Stimulated activated CD4-positive, alpha-beta T cell treated with anti-CD3 and anti-CD28 coated beads, Interleukin-12 subunit alpha, Interleukin-12 subunit beta, amount 100 ng/mL, for 24 hours (primary cell): ENCODE measurements at regions not wholly inside any gene's neighbourhood (a gene's known extent, or its start where the extent isn't known, plus 50 kb on each side); places are given as distances from the start of the nearest gene placed in this dataset.

Experiments
- DNase-seq, 2 experiments: peaks; one replicate each; pipeline ENCODE4 v3.0.0-alpha.2; 2020; ENCODE audit warnings: low read depth in 2 of 2

DNA sequence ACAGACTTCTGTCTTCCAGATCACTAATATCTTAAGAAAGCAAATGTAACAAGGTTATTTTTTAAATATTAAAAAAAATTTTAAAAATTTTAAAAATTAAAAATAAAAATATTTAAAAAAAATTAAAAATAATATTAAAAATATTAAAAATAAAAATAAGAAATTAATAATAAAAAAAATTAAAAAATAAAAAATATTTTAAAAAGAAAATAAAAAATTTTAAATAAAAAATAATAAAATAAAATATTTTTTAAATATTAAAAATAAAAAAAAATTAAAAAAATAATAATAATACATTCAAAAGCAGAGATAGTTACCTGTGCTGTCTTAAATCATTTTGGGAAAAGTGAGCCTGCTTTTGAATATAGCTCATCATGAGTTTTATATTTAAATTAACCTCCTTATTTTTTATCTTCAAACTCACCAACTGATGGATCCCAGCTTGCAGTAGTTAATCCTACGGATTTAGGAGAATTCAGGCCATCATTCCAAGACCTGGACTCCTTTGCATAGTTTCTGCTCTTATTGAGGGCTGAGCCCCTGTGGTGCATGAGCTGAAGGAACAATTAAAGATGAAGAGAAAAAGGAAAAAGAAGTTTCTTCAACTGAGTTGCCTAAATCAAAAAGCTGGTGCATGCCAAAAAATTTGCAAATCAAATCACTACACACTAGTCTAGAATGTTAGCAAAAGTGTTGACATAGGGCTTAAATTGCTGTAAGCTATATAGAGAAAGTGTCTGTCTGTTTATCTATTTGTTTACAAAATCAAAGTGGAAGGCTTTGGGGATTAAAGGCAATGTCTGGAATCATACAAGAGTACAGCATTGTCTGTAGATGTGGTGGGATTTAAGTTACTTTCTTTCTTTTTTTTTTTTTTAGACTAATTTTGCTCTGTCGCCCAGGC, 50.5 kb upstream of the ZNF438 start:
- DNase-seq, result no peak

DNA sequence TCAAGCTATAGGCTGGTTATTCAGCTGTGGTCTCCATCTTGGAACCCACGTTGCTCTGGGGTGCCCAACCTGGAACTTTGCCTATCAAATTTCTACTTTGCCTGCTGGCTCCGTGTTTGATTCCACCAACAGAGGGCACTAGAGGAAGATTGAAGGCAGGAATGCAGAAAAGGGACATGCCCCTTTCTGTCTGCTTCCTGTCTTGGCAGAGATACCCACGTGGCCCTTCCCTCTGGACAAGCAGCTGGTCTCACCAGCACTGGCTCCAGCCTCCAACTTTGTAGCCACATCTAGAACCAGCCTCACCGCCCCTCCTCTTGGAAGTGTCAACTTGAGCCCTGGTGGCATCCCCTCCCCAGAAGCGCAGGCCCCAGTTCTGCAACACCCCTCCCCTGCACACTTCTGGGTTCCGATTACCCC, 52.1 kb upstream of the ZNF438 start:
- DNase-seq, result peak; percentile 55 to 60

DNA sequence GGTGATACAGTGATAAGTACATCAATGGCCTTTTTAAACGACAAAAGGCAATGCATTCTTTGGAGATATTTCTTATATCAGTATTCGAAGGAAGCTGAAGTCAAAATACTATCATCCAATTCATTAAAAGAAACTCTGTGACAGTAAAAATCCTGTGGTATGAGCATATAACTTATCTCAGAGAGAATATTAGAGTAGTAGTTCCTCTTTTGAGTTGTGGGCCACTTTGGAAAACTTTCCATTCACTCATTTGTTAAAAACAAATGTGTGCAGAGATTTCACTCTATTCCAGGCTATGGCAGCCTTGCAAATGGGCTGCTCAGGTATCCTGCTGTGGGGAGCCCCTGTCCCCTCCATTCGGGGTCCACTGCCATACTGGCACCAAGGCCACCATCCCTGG, 55.3 kb upstream of the ZNF438 start:
- no peak for DNase-seq

DNA sequence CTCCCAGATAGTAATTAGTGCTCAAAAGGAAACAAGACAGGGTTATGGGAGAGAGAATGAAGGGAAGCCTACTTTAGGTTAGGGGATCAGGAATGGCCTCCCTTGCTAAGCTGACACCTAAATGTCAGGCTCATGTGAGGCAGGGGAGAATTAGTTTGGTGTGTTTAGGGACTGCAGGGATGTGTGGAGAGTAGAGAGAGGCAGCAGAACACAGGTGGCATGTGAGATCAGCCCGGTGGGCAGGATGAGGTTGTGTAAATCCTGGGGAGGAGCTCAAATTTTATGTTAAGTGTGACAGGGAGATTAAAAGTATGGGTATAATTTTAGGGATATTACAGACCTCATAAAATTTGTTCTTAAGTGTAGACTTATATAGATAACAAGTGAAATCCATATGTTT, 56.2 kb upstream of the ZNF438 start:
- DNase-seq, result no peak

DNA sequence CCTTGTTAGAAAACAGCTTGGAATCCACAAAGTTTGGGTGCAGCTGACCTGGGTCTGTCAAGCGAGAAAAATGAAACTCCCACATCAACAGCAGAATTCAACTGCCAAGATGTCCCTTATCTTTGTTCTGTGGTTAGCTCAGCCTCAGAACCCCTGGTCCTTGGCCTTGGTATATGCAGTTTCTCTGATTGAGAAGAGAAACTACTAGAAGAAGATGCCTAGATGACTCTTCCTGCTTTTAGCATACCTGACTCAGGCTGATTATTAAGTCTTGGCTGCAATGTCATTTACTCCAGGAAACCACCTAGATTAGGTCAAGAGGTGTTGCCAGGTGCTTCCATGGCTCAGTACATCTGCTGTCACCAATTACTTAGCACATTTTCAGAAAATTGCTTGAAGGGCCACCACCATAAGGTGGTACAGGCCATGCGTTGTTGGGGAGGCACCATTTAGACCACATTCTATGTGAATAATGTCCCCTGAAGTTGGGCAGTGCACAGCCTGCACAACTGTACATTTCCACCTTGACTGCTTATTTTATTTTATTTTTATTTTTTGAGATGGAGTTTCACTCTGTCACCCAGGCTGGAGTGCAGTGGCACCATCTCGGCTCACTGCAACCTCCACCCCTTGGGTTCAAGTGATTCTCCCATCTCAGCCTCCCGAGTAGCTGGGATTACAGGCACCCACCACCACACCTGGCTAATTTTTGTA, 59.4 kb upstream of the ZNF438 start:
- DNase-seq, result no peak

DNA sequence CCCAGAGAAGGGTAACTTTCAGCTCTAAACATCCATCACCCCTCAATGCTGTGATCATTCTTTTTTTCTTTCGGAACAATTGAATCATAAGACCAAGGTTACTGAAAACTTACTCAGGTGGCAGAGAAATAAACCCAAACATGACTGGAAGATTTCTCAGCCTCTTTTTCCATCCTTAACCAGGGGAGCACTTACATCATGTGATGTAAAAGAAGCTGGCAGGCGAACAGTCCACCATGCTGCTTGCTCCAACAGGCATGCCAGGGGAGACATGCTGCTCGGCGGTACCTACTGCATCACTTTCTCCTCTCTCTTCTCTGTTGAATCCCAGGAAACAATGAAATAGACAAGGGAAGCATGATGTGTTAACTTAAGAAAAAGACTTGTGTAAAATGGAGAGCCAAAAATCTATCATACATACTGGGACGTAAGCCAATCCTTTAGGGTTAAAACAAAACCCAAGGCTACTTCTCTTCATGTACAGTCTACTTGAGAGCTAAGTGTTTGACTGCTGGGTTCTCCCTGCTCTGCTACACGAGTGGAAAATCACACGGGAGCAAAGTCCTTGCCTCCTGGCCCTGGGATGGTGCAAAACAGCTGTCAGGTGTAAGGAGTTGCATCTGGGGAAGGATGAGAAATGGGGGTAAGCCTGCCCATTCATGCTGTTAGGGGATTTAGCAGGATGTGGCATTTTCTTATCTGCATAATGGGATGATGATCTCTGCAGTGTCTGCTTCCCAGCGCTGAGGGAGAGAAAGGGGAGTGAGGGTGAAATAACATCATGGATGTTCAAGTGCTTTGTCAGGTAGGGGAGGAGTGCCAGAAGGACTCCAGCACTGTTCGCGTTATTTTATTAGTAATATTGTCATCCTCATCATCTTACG, 64.3 kb upstream of the ZNF438 start:
- no peak for DNase-seq

DNA sequence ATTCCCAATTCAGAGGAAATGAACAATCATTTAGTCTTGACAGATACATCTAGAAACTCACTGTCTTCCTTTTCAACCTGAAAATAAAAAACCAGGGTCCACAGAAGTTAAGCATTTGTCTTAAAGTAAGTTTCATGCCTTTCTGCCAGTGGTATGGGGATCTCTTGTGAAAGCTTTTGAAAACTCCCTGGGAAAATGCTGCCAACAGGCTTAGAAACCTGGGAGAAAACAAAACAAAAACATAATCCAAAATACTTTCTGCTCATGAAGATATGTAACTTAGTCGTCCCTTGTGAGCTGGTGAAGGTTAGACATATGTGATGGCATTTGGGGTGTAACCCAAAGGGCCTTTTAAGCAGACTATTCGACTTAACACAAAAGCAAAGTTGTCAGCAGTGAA, 66.4 kb upstream of the ZNF438 start:
- no peak for DNase-seq

DNA sequence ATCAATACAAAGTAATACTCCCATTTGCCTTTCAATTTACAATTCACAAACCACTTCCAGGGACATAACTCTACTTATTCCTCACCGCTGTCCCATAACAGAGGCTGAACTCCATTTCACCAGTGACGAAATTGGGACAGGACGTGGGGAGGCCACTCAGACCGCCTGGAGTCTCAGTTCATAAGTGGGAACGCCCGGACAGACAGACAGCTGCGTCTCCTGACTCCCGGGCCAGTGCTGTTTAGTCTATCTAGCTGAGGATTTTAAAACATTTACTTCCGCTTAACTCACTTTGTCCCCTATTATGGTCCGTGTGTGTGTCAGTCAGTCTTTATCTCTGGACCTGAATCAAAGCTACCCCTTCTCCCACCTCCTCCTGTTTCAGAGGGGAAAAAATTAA, 67.4 kb upstream of the ZNF438 start:
- no peak for DNase-seq

DNA sequence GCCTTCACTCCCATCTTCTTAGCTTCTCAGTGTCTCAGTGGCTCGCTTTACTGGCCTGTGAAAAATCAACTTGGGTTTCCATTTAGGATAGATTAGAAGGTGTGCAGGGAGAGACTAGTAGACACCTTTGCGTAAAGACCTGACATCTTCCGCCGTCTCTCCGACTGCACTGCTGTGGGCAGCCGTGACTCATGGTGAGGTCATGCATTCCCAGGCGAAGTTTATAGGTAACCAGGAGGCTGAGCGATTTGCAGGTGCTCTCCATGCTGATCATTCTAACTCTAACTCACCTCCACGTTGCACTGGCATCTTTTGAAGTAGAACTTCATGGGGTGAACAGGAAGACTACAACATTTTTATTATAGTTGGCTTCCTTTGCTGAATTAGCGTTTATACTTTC, 68.0 kb upstream of the ZNF438 start:
- peak; percentile 29 to 55 for DNase-seq

DNA sequence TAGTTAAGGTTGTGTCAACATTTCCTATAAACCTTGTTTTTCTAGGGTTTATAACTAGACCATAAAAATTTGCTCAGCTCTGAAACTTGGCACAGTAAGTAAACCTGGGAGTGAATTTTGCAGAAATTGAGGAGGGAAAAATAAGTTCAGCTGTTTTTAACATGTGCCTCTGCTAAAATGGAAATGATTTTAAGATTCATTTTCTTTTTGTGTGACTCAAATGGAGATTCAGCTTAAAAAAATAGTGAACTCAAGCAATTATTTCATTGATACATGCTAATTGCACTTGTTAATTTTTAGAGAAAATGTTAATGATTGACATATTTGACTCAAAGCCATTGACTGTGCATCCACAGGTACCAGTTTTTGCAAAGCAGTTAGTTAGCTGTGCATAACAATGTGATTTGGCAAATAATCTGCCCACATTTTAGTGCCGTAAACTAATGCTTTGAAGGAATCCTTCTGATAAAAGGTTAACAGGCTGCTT, 68.5 kb upstream of the ZNF438 start:
- no peak for DNase-seq

DNA sequence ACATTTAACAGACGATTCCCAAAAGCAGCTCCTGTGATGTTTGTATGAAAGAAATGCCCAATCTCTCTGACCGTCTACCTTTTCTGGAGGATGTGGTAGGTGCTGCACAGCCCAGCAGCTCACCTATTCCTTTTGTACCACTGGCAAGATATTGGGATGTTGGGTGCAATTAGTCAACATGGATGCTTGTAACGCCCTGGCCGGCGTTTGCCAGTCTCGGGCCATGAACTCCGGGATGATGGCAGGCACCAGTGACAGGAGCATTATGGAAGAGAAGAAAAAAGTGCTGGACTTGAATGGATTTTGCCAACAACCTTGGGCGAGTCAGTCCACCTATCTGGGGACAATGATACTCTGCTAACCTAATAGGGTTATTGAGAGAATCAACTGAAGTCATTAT, 69.0 kb upstream of the ZNF438 start:
- DNase-seq, result no peak

DNA sequence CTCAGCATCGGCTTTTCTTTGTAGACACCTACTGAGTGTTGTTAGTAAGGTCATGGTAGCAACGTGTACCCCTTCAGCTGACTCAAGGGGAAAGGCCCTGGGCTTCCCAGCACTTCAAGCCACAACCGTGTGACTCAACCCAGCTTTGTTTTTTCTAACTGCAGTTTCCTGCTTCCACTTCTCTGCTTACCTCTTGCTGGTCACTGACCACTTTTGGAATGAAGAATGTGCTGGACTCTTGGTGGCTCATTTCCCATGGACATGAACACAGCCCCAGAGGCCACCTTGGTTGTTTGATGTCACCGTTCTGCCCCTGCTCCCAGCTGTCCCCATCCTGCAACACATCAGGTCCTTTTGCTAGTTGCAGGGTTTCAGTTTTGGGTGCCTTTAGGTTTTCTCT, 69.5 kb upstream of the ZNF438 start:
- DNase-seq, result peak; percentile 43 to 57

DNA sequence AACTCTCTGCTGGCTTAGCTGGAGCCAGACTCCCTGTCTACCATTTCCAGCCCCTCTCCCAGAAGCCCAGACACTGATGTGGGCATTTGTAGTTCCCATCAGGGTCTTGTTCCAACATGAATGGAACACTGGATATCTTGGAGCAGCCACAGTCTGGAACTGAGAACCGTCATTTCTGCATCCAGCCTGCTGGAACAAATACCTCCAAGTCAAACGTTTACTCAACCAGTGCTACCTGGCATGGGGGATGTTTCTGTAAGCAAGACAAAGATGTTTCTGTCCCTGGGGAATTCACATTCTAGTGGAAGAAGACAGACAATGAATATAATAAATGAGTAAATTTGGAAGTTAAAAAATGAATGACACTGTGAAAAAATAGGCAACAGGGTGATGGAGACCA, 70.8 kb upstream of the ZNF438 start:
- DNase-seq, result no peak

DNA sequence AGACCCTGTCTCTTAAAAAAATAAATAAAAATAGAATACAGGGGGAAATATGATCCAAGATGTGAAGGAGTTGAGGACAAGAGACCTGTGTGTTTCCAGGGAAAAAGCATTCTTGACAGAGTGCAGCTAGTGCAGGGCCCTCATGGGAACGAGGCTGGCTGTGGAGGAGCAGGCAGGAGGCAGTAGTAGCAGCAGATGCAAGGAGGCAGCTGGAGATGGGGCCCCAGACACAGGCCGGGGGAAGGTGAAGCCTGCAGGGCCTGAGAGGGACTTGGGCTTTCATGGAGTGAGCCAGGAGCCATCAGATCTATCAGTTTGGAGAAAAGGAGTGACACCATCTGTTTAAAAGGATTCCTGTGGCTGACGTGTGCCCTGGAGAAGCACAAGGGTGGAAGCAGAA, 71.4 kb upstream of the ZNF438 start:
- DNase-seq, result no peak

DNA sequence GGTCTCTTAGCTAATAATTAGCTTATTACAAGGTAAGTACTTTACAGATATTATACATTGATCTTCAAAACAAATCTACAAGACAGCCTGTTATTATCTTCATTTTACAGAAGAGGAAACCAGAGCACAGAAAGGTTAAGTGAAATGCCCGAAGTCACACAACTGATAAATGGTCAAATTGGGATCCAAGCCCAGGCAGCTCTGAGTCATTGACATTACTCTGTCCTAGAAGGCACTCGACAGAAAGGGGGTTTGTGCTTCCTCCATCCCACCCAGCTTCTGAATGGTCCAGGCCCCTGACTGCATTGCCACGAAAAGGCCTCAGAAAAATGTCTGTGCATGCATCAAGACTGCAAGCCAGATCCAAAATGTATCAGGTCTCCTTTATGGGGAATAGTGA, 81.3 kb upstream of the ZNF438 start:
- DNase-seq, result no peak

DNA sequence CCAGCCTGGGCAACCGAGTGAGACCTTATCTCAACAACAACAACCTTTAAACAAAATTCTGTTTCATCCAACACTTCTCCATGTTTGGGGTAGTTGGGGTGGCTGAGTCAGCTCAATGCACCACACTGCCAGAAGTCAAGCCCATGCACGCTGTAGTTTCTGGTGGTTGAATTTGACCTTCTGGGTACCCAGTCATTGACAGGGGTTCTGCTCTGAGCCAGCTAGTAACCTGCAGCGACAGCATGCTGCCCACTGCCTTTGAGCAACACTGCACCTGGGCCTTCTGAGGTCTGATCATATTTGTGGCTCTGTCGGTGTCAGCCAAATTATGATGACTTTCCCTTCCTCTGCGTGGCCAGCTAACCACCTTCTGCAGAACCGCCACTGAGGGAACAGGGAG, 84.6 kb upstream of the ZNF438 start:
- DNase-seq, result no peak

DNA sequence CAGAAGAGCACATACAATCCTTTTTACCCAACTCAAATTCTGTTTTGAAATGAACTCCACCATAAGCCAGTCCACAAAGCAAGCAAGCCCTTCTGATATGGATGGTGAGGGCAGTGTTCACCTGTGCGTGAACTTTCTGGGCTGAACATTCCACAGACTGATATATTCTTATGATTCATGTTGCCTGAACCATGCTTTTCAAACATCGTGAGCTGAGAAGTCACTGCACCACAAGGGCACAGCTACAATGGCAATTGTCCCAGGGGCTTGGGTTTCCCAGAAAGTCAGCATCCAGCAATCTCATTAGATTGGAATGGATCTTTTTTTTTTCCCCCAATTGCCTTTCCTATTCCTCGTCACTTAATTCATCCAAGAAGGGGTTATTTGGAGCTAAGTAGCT, 86.9 kb upstream of the ZNF438 start:
- no peak for DNase-seq

DNA sequence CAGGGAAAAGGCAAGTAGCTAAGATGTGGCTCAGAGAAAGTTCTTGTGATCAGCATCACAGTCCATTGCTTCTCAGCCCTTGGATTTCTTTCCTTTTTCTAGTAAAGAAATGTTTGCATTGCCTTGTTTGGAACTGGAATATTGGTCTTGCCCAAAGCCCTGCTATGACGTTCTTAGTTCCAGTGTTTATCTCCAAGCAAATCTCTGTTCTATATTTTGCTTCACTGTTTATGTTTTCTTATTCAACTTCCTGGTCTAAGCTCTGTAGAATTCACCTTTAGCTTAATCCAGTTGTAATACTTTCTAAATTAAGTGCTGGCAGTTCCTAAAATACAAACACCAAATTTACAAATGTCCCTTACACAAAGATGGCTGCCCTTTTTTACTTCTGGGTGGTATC, 88.7 kb upstream of the ZNF438 start:
- no peak for DNase-seq

DNA sequence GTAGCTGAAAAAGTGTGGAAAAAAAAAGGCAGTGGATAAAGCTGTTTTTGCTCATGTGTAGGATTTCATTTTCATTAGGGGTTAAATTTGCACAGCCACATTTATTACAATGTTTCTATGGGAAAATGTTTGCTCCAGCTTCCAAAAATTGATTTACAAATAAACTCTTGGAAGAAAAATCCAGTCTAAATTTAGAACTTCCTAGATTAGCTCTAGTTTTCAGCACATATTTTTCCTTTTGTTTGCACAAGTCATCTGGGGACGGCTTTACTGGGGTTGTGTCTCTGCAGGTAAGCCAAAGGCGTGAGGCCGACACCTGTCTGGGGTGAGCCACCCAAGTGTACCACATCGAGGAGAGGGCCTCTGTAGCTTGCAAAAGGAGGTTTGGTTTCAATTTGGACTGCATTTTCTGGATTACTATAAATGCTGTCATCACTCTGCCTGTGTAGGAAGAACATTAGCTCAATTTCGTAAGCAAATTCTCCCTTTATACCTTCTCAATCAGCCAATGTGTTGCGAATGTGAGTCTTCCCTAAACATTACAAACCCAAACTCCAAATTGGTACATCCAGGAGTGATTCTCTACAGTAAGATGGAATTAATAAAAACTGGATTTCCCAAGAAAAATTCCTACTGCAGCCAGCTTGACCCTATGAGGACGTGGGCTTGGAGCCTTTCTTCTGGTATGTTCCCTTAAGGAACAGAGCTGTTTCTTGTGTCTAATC, 89.5 kb upstream of the ZNF438 start:
- no peak for DNase-seq

DNA sequence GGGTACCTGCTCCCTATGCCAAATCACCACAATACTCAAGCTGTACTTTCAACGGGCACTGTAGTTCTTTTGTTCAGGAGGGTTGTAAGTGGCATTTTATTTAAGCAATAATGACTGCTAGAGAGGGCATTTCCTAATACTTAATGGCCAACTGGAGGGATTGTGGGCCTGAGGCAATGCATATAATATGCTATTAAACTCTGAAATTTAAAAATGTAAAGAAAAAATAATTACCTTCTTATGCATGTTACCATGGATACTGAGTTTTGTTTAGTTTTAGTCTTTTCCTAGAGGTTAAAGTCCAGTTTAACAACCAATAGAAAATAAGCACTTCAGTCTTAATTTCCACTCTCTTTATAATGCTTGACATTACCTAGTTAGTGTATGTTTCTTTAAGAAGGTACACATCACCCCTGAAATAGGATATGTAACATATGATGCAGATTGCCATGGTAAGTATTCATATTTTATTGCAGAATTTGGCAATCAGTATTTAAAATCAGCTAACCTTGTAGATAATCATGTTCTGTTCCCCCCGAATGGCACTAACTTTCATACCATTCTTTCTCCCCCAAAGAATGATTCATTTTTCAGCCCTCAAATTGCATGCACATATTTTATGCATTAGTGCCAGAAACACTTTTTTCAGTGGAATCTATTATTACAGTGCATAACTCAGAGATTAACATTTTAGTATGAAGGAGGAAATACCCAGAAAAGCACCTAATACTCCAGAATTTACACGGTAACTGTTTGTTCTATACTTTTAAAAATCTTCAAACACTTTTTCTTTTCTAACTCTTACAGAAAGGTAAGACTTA, 90.3 kb upstream of the ZNF438 start:
- DNase-seq, result no peak

DNA sequence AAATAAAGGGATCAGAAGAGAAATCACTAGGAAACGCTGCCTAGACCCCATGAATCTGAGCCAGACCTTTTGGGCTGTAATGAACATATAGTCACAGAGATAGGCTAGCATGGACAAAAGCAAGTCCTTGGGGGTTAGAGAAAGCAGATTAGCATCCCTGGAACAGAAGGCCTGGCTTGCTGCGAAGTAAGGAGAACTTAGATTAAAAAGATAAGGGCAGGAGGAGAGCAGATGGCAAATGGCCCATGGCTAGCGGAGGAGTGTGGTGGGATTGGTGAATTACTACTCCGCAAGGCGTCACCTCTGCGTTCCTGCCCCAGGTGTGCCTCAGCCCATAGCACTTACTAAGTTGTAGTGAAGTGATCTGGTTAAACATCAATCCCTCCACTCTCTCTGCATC, 92.3 kb upstream of the ZNF438 start:
- no peak for DNase-seq
